Stomach (tissue), 4 donors: ENCODE measurements at regions not wholly inside any gene's neighbourhood (a gene's known extent, or its start where the extent isn't known, plus 50 kb on each side); places are given as distances from the start of the nearest gene placed in this dataset.
"Not testable (repeated sequence)": the region's sequence is repeated elsewhere in the genome, so short reads cannot be mapped to it uniquely, and the experiment has no call there.

ENCODE experiments used
- CTCF ChIP-seq, 7 experiments: fragments of 450-650 bp in 4 of 7; fragments of 200-600 bp in 3 of 7; sonication (generic) in 3 of 7; IDR thresholded peaks; one replicate each; pipeline ENCODE4 v1.5.1; 2016 to 2019; ENCODE audit warnings: antibody characterized with exemption in 7 of 7, control low read depth in 2 of 7, mild to moderate bottlenecking in 1 of 7
- POLR2A ChIP-seq, 4 donors: fragments of 450-650 bp; IDR thresholded peaks; one replicate each; pipeline ENCODE4 v1.6.1; 2016; ENCODE audit warnings: antibody characterized with exemption in 4 of 4, control low read depth in 2 of 4, mild to moderate bottlenecking in 1 of 4, moderate library complexity in 1 of 4

GRCh38 chr16:11420067-11420466, 74.8 kb downstream of the RMI2 start:
- not testable (repeated sequence) for TF ChIP-seq CTCF, POLR2A (IDR thresholded peaks at IDR 0.05)
